Keratinocyte (primary cell): ENCODE measurements at regions not wholly inside any gene's neighbourhood (a gene's known extent, or its start where the extent isn't known, plus 50 kb on each side); places are given as distances from the start of the nearest gene placed in this dataset.

Experiments used
- DNase-seq: peaks from one replicate; pipeline ENCODE4 v3.0.0-alpha.2; 2011; ENCODE audit warnings: low read depth, missing footprints, low spot score
- FAIRE-seq: peaks from 2 replicates; lab custom pipeline; 2011; peaks lifted over from hg19 to GRCh38; lab: Jason Lieb, UNC
- H2AFZ ChIP-seq: 2 replicates; pipeline ENCODE4 v1.6.0; 2012; ENCODE audit warnings: low read length, control low read depth, inconsistent platforms; ENCODE audit not compliant: control insufficient read depth
- H3K27ac ChIP-seq: 2 replicates; pipeline ENCODE4 v1.5.1; 2011; ENCODE audit warnings: low read length; ENCODE audit not compliant: control insufficient read depth, insufficient read depth
- H3K27me3 ChIP-seq: 3 replicates; pipeline ENCODE4 v1.6.0; 2011; ENCODE audit warnings: low read length; ENCODE audit not compliant: control insufficient read depth, insufficient read depth; ENCODE audit errors: extremely low read depth
- H3K36me3 ChIP-seq, 2 experiments: 2 replicates in 1 of 2; 3 replicates in 1 of 2; pipeline ENCODE4 v1.5.1; 2011; ENCODE audit warnings: low read length in 2 of 2, mild to moderate bottlenecking in 1 of 2; ENCODE audit not compliant: control insufficient read depth in 2 of 2, insufficient read depth in 2 of 2; ENCODE audit errors: extremely low read depth in 1 of 2
- H3K4me1 ChIP-seq: 3 replicates; pipeline ENCODE4 v1.5.1; 2011; ENCODE audit warnings: low read length; ENCODE audit not compliant: control insufficient read depth, insufficient read depth; ENCODE audit errors: extremely low read depth
- H3K4me2 ChIP-seq: 3 replicates; pipeline ENCODE4 v1.6.0; 2011; ENCODE audit warnings: low read depth, low read length; ENCODE audit not compliant: control insufficient read depth, insufficient read depth; ENCODE audit errors: extremely low read depth
- H3K4me3 ChIP-seq, 3 experiments: fragments of 200-600 bp in 1 of 3; sonication (generic) in 1 of 3; 2 replicates in 2 of 3; 3 replicates in 1 of 3; pipeline ENCODE4 v1.5.1; 2011 to 2016; ENCODE audit warnings: low read length in 3 of 3, mild to moderate bottlenecking in 3 of 3, control low read depth in 2 of 3, inconsistent platforms in 1 of 3, low read depth in 1 of 3, mixed read lengths in 1 of 3, mixed run types in 1 of 3, moderate library complexity in 1 of 3; ENCODE audit not compliant: control insufficient read depth in 2 of 3, insufficient read depth in 2 of 3; ENCODE audit errors: extremely low read depth in 1 of 3
- H3K79me2 ChIP-seq: 2 replicates; pipeline ENCODE4 v1.6.0; 2012; ENCODE audit warnings: low read length; ENCODE audit not compliant: control insufficient read depth, insufficient read depth
- H3K9ac ChIP-seq: 3 replicates; pipeline ENCODE4 v1.6.0; 2011; ENCODE audit warnings: low read length; ENCODE audit not compliant: control insufficient read depth, insufficient read depth; ENCODE audit errors: extremely low read depth
- H3K9me1 ChIP-seq: 3 replicates; pipeline ENCODE4 v1.6.0; 2011; ENCODE audit warnings: low read length; ENCODE audit not compliant: control insufficient read depth, insufficient read depth; ENCODE audit errors: extremely low read depth
- H3K9me3 ChIP-seq: 2 replicates; pipeline ENCODE4 v1.5.1; 2012; ENCODE audit warnings: low read depth, low read length; ENCODE audit not compliant: control insufficient read depth
- H4K20me1 ChIP-seq: 3 replicates; pipeline ENCODE4 v1.6.0; 2011; ENCODE audit warnings: low read length; ENCODE audit not compliant: control insufficient read depth, insufficient read depth; ENCODE audit errors: extremely low read depth
- EZH2 ChIP-seq: IDR thresholded peaks from one replicate; pipeline ENCODE4 v1.6.1; 2012; ENCODE audit warnings: inconsistent platforms, mild to moderate bottlenecking, low read length, moderate library complexity
- dilution Hi-C: fragments of 300-500 bp; cut with MboI; formaldehyde crosslinking; loops from one replicate; pipeline ENCODE4 v1.7.0; 2020; ENCODE audit warnings: low sequenced_read_pairs; ENCODE audit not compliant: extremely low pct_ligation_motif_present
- TF ChIP-seq, protein P1 (sequence below), 3 experiments: IDR thresholded peaks in 1 of 3; conservative IDR thresholded peaks in 1 of 3; optimal IDR thresholded peaks in 1 of 3; 2 replicates in 2 of 3; 3 replicates in 1 of 3; pipeline versions ENCODE3 to v1.5.1; 2011; ENCODE audit warnings: low read length in 3 of 3, mild to moderate bottlenecking in 3 of 3, moderate library complexity in 2 of 3, control low read depth in 1 of 3, inconsistent platforms in 1 of 3; ENCODE audit not compliant: insufficient read depth in 2 of 3; ENCODE audit errors: extremely low read depth in 1 of 3

DNA sequence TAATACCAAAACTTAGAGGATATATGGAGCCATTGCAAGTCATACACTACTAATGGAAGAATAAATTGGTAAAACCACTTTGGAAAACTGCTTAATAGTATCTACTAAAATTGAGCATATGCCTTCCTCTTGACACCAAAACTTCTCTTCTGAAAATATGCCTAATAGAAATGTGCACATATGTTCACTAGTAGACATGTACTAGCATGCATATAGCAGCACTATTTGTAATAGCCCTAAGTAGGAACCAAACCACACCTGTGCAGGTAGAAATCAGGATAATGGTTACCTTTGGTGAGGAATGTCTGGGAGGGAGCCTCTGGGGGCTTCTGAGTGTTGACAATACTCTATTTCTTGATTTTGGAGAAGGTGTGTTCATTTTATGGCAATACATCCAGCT, 424.8 kb upstream of the BTBD3 start:
- H3K27me3 ChIP-seq = no peaks in the 10 kb centered on the region
- no peaks in the 10 kb centered on the region for H3K36me3 ChIP-seq
- dilution Hi-C loops = no loop called here
- DNase-seq = no peak
- FAIRE-seq = no peak
- no peak overlapping the region for H2AFZ ChIP-seq
- H3K79me2 ChIP-seq = no peaks in the 10 kb centered on the region
- H3K9ac ChIP-seq = no peak overlapping the region
- H3K4me1 ChIP-seq = peaks cover 5% of the 10 kb centered on the region
- H3K9me3 ChIP-seq = no peaks in the 10 kb centered on the region
- no peak overlapping the region for H3K4me2 ChIP-seq
- no peaks in the 10 kb centered on the region for H4K20me1 ChIP-seq
- no peaks in the 10 kb centered on the region for H3K9me1 ChIP-seq
- no peak overlapping the region for H3K4me3 ChIP-seq
- H3K27ac ChIP-seq = no peak overlapping the region
- TF ChIP-seq, protein P1, sequence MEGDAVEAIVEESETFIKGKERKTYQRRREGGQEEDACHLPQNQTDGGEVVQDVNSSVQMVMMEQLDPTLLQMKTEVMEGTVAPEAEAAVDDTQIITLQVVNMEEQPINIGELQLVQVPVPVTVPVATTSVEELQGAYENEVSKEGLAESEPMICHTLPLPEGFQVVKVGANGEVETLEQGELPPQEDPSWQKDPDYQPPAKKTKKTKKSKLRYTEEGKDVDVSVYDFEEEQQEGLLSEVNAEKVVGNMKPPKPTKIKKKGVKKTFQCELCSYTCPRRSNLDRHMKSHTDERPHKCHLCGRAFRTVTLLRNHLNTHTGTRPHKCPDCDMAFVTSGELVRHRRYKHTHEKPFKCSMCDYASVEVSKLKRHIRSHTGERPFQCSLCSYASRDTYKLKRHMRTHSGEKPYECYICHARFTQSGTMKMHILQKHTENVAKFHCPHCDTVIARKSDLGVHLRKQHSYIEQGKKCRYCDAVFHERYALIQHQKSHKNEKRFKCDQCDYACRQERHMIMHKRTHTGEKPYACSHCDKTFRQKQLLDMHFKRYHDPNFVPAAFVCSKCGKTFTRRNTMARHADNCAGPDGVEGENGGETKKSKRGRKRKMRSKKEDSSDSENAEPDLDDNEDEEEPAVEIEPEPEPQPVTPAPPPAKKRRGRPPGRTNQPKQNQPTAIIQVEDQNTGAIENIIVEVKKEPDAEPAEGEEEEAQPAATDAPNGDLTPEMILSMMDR (optimal IDR thresholded peaks at IDR 0.05 in 1 of 3, IDR thresholded peaks at IDR 0.05 in 1 of 3, conservative IDR thresholded peaks at IDR 0.05 in 1 of 3; ENCODE audit: extremely low read depth in 1 of 3, insufficient read depth in 2 of 3, low read length in 3 of 3) = no peak
- no peak for TF ChIP-seq EZH2

DNA sequence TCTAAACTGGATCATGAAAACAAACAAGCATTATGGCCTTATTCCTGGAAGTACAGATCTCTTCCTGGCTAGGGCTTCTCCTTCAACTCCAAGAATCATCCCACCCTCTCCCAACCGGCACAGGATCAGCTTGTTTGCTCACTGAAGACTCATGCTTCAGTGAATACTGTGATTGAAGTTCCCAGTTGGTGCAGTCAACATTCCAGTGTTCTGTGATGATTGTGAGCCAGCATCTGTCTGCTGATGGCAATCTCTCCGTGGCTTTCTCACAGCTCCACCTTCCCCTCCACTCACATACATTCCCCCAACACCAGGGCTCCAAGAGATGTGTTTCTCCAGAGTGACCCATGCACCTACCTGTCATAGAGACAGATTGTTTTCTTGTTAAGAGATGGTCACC, 421.3 kb upstream of the BTBD3 start:
- H4K20me1 ChIP-seq = no peaks in the 10 kb centered on the region
- no peak overlapping the region for H3K9ac ChIP-seq
- no peaks in the 10 kb centered on the region for H3K79me2 ChIP-seq
- no peak overlapping the region for H3K4me3 ChIP-seq
- TF ChIP-seq, protein P1 (optimal IDR thresholded peaks at IDR 0.05 in 1 of 3, IDR thresholded peaks at IDR 0.05 in 1 of 3, conservative IDR thresholded peaks at IDR 0.05 in 1 of 3; ENCODE audit: extremely low read depth in 1 of 3, insufficient read depth in 2 of 3, low read length in 3 of 3) = no peak
- TF ChIP-seq EZH2 = no peak
- H3K9me3 ChIP-seq = no peaks in the 10 kb centered on the region
- dilution Hi-C loops = no loop called here
- peak overlapping the region; percentile 43 for H2AFZ ChIP-seq
- H3K36me3 ChIP-seq = no peaks in the 10 kb centered on the region
- H3K4me2 ChIP-seq = no peak overlapping the region
- DNase-seq (no peak), FAIRE-seq (no peak)
- H3K9me1 ChIP-seq = no peaks in the 10 kb centered on the region
- H3K27me3 ChIP-seq = no peaks in the 10 kb centered on the region
- H3K4me1 ChIP-seq = peaks cover 25% of the 10 kb centered on the region
- no peak overlapping the region for H3K27ac ChIP-seq
